BLaER1 treated with 17β-estradiol and CSF1 and Interleukin-3, amounts not matched to agents 10 nM and 100 nM (cell line): ENCODE measurements at regions not wholly inside any gene's neighbourhood (a gene's known extent, or its start where the extent isn't known, plus 50 kb on each side); places are given as distances from the start of the nearest gene placed in this dataset.

ENCODE experiments used
- H3K27ac ChIP-seq, 11 experiments: shearing (Covaris generic); formaldehyde crosslinking; 2 replicates each; pipeline ENCODE4 v1.8.1; 2022
- H3K27me3 ChIP-seq, 11 experiments: shearing (Covaris generic); formaldehyde crosslinking; 2 replicates each; pipeline ENCODE4 v1.8.1; 2022
- H3K36me3 ChIP-seq, 11 experiments: shearing (Covaris generic); formaldehyde crosslinking; 2 replicates each; pipeline ENCODE4 v1.8.1; 2022
- H3K4me1 ChIP-seq, 10 experiments: shearing (Covaris generic); formaldehyde crosslinking; 2 replicates each; pipeline ENCODE4 v1.8.1; 2022
- H3K4me2 ChIP-seq, 11 experiments: shearing (Covaris generic); formaldehyde crosslinking; 2 replicates each; pipeline ENCODE4 v1.8.1; 2022
- H3K4me3 ChIP-seq, 10 experiments: shearing (Covaris generic); formaldehyde crosslinking; 2 replicates each; pipeline ENCODE4 v1.8.1; 2022
- H3K9ac ChIP-seq, 11 experiments: shearing (Covaris generic); formaldehyde crosslinking; 2 replicates each; pipeline ENCODE4 v1.8.1; 2022
- H3K9me3 ChIP-seq, 11 experiments: shearing (Covaris generic); formaldehyde crosslinking; replicated peaks in 1 of 11; 2 replicates each; pipeline ENCODE4 v1.8.1; 2022
- H4K20me1 ChIP-seq, 11 experiments: shearing (Covaris generic); formaldehyde crosslinking; 2 replicates each; pipeline ENCODE4 v1.8.1; 2022
- Cebpa-rat ChIP-seq, 11 experiments: shearing (Covaris generic); IDR thresholded peaks; 2 replicates each; pipeline ENCODE4 v1.8.1; 2022

- H4K20me1 ChIP-seq: no peaks in the 10 kb centered on the region
- no peak overlapping the region; a peak in 1 of 22 replicates for H3K4me2 ChIP-seq
- H3K36me3 ChIP-seq: no peaks in the 10 kb centered on the region
- no peaks in the 10 kb centered on the region for H3K27me3 ChIP-seq
- no peak overlapping the region for H3K27ac ChIP-seq
- H3K4me1 ChIP-seq: peaks cover 0 to 19% (median 8%) of the 10 kb centered on the region in 10 experiments; a peak in 11 of 20 replicates
- H3K9ac ChIP-seq: no peak overlapping the region
- no peak overlapping the region for H3K4me3 ChIP-seq
- H3K9me3 ChIP-seq: peaks cover 5 to 21% (median 15%) of the 10 kb centered on the region in 11 experiments; a peak in 17 of 22 replicates
- no peak for TF ChIP-seq Cebpa-rat (IDR thresholded peaks at IDR 0.05)
Measured at GRCh38 chr5:1975898-1976765, 93.4 kb upstream of the IRX4 start.

- Histone ChIP-seq H3K36me3 (no peaks in the 10 kb centered on the region), H4K20me1 (no peaks in the 10 kb centered on the region), H3K4me2 (peak overlapping the region in 8 of 11 experiments; percentile 3 to 56 (median 41); a peak in 13 of 22 replicates), H3K27me3 (no peaks in the 10 kb centered on the region), H3K4me3 (no peak overlapping the region), H3K9me3 (peaks cover 5 to 21% (median 15%) of the 10 kb centered on the region in 11 experiments; a peak in 17 of 22 replicates), H3K4me1 (peaks cover 0 to 19% (median 8%) of the 10 kb centered on the region in 10 experiments; a peak in 11 of 20 replicates), H3K9ac (no peak overlapping the region), H3K27ac (no peak overlapping the region)
- no peak for TF ChIP-seq Cebpa-rat (IDR thresholded peaks at IDR 0.05)
Measured at GRCh38 chr5:1975406-1975715, 92.6 kb upstream of the IRX4 start.

GRCh38 chr5:1974501-1975405 is 92.0 kb upstream of the IRX4 start:
- no peak for TF ChIP-seq Cebpa-rat (IDR thresholded peaks at IDR 0.05)
- Histone ChIP-seq H3K27me3 (no peaks in the 10 kb centered on the region), H4K20me1 (no peaks in the 10 kb centered on the region), H3K4me1 (peaks cover 0 to 19% (median 8%) of the 10 kb centered on the region in 10 experiments; a peak in 11 of 20 replicates), H3K4me2 (peak overlapping the region in 8 of 11 experiments; percentile 3 to 56 (median 41); a peak in 13 of 22 replicates), H3K9ac (no peak overlapping the region), H3K27ac (no peak overlapping the region), H3K4me3 (no peak overlapping the region), H3K9me3 (peaks cover 5 to 21% (median 15%) of the 10 kb centered on the region in 11 experiments; a peak in 17 of 22 replicates), H3K36me3 (no peaks in the 10 kb centered on the region)

GRCh38 chr5:1974081-1974480 is 91.4 kb upstream of the IRX4 start:
- no peak overlapping the region for H3K27ac ChIP-seq
- H4K20me1 ChIP-seq: no peaks in the 10 kb centered on the region
- no peaks in the 10 kb centered on the region for H3K36me3 ChIP-seq
- peaks cover 5 to 21% (median 15%) of the 10 kb centered on the region in 11 experiments; a peak in 17 of 22 replicates for H3K9me3 ChIP-seq
- H3K9ac ChIP-seq: no peak overlapping the region
- H3K4me1 ChIP-seq: peaks cover 0 to 17% (median 8%) of the 10 kb centered on the region in 10 experiments; a peak in 11 of 20 replicates
- no peak for TF ChIP-seq Cebpa-rat (IDR thresholded peaks at IDR 0.05)
- no peaks in the 10 kb centered on the region for H3K27me3 ChIP-seq
- H3K4me3 ChIP-seq: no peak overlapping the region
- no peak overlapping the region for H3K4me2 ChIP-seq

- Histone ChIP-seq H4K20me1 (no peaks in the 10 kb centered on the region), H3K4me1 (peaks cover 0 to 16% (median 8%) of the 10 kb centered on the region in 10 experiments; a peak in 11 of 20 replicates), H3K9me3 (peaks cover 5 to 21% (median 15%) of the 10 kb centered on the region in 11 experiments; a peak in 17 of 22 replicates), H3K36me3 (no peaks in the 10 kb centered on the region), H3K9ac (no peak overlapping the region), H3K27me3 (no peaks in the 10 kb centered on the region), H3K4me2 (no peak overlapping the region; a peak in 1 of 22 replicates), H3K4me3 (no peak overlapping the region), H3K27ac (no peak overlapping the region)
- no peak for TF ChIP-seq Cebpa-rat (IDR thresholded peaks at IDR 0.05)
Measured at GRCh38 chr5:1973391-1974013, 90.8 kb upstream of the IRX4 start.

- no peak for TF ChIP-seq Cebpa-rat (IDR thresholded peaks at IDR 0.05)
- H3K4me1 ChIP-seq: peaks cover 0 to 28% (median 18%) of the 10 kb centered on the region in 10 experiments; a peak in 14 of 20 replicates
Measured at GRCh38 chr5:1971944-1972343, 89.2 kb upstream of the IRX4 start.

GRCh38 chr5:1967736-1968135 is 85.0 kb upstream of the IRX4 start:
- Histone ChIP-seq H3K27ac (no peak overlapping the region), H3K27me3 (peaks cover 0 to 10% (median 0%) of the 10 kb centered on the region in 11 experiments; a peak in 4 of 22 replicates), H4K20me1 (no peaks in the 10 kb centered on the region), H3K4me3 (no peak overlapping the region), H3K9me3 (no peaks in the 10 kb centered on the region), H3K4me2 (peak overlapping the region in 8 of 11 experiments; percentile 33 to 72 (median 54); a peak in 14 of 22 replicates), H3K36me3 (no peaks in the 10 kb centered on the region), H3K4me1 (peaks cover 0 to 48% (median 34%) of the 10 kb centered on the region in 10 experiments; a peak in 14 of 20 replicates), H3K9ac (0 out of 22 replicates have a peak overlapping the region, but pooled peaks of 1 of the 11 experiments have one; percentile 26)
- no peak for TF ChIP-seq Cebpa-rat (IDR thresholded peaks at IDR 0.05)

More at GRCh38 chr5:1971944-1972343, 89.2 kb upstream of the IRX4 start:
- no peak overlapping the region for H3K9ac ChIP-seq
- no peak overlapping the region for H3K27ac ChIP-seq
- H3K27me3 ChIP-seq: peaks cover 0 to 3% (median 0%) of the 10 kb centered on the region in 11 experiments; a peak in 1 of 22 replicates
- no peak overlapping the region; a peak in 1 of 22 replicates for H3K4me2 ChIP-seq
- no peaks in the 10 kb centered on the region for H3K36me3 ChIP-seq
- H3K9me3 ChIP-seq: peaks cover 0 to 8% (median 2%) of the 10 kb centered on the region in 11 experiments; a peak in 8 of 22 replicates
- no peaks in the 10 kb centered on the region for H4K20me1 ChIP-seq
- H3K4me3 ChIP-seq: no peak overlapping the region

- Histone ChIP-seq H3K4me3 (no peak overlapping the region), H3K4me1 (peaks cover 6 to 59% (median 47%) of the 10 kb centered on the region in 10 experiments; a peak in 19 of 20 replicates), H3K27me3 (peaks cover 0 to 23% (median 0%) of the 10 kb centered on the region in 11 experiments; a peak in 7 of 22 replicates), H3K27ac (no peak overlapping the region), H3K9ac (no peak overlapping the region), H3K4me2 (peak overlapping the region in 8 of 11 experiments; percentile 7 to 72 (median 42); a peak in 11 of 22 replicates), H3K9me3 (no peaks in the 10 kb centered on the region), H4K20me1 (no peaks in the 10 kb centered on the region), H3K36me3 (no peaks in the 10 kb centered on the region)
- no peak for TF ChIP-seq Cebpa-rat (IDR thresholded peaks at IDR 0.05)
Measured at GRCh38 chr5:1966461-1966860, 83.7 kb upstream of the IRX4 start.
